SK-N-SH (cell line): ENCODE measurements at regions not wholly inside any gene's neighbourhood (a gene's known extent, or its start where the extent isn't known, plus 50 kb on each side); places are given as distances from the start of the nearest gene placed in this dataset.

ENCODE experiments used
- CTCF ChIA-PET: fragments of 300-600, 350-600 bp; formaldehyde crosslinking; extraction: SDS; loops from one replicate; lab custom pipeline; 2021; lab: Yijun Ruan, JAX
- POLR2A ChIA-PET: fragments of 350-600 bp; sonication (Branson Sonifier 250); formaldehyde crosslinking; extraction: SDS; loops from one replicate; lab custom pipeline; 2020; ENCODE audit warnings: antibody characterized with exemption, inconsistent platforms; lab: Yijun Ruan, JAX
- DNase-seq: peaks from one replicate; pipeline ENCODE4 v3.0.0; 2012
- H2AFZ ChIP-seq: fragments of 200-600 bp; sonication (generic); 2 replicates; pipeline ENCODE4 v1.8.1; 2016; ENCODE audit warnings: antibody characterized with exemption, mild to moderate bottlenecking, low read depth
- H3F3A ChIP-seq: fragments of 200-600 bp; sonication (generic); replicated peaks from 2 replicates; pipeline ENCODE3; 2016; ENCODE audit warnings: antibody characterized with exemption, mild to moderate bottlenecking; ENCODE audit not compliant: insufficient read depth
- H3K27ac ChIP-seq, 2 experiments: fragments of 200-500 bp in 1 of 2; fragments of 200-600 bp in 1 of 2; sonication (Bioruptor generic) in 1 of 2; sonication (generic), shearing (Covaris generic) in 1 of 2; 2 replicates each; pipeline versions ENCODE4 v1.5.1 to v1.6.1; 2014 to 2016; ENCODE audit warnings: low read depth in 2 of 2, inconsistent platforms in 1 of 2, low read length in 1 of 2, mild to moderate bottlenecking in 1 of 2, mixed read lengths in 1 of 2
- H3K27me3 ChIP-seq: fragments of 200-600 bp; sonication (generic), shearing (Covaris generic); 2 replicates; pipeline ENCODE4 v1.6.1; 2016; ENCODE audit warnings: mixed run types; ENCODE audit not compliant: insufficient read depth
- H3K36me3 ChIP-seq, 2 experiments: fragments of 200-500 bp in 1 of 2; fragments of 200-600 bp in 1 of 2; sonication (Bioruptor generic) in 1 of 2; sonication (generic) in 1 of 2; replicated peaks in 1 of 2; 2 replicates each; pipeline versions ENCODE3 to v1.5.1; 2014 to 2016; ENCODE audit warnings: low read length in 1 of 2, mild to moderate bottlenecking in 1 of 2; ENCODE audit not compliant: insufficient read depth in 2 of 2, control insufficient read depth in 1 of 2
- H3K4me1 ChIP-seq, 2 experiments: fragments of 200-500 bp in 1 of 2; fragments of 200-600 bp in 1 of 2; sonication (Bioruptor generic) in 1 of 2; sonication (generic), shearing (Covaris generic) in 1 of 2; 2 replicates each; pipeline versions ENCODE4 v1.5.1 to v1.6.1; 2014 to 2016; ENCODE audit warnings: low read depth in 1 of 2, low read length in 1 of 2, mixed run types in 1 of 2; ENCODE audit not compliant: insufficient read depth in 2 of 2, control insufficient read depth in 1 of 2
- H3K4me2 ChIP-seq: fragments of 200-600 bp; sonication (generic), shearing (Covaris generic); 2 replicates; pipeline ENCODE4 v1.6.1; 2017; ENCODE audit warnings: mixed run types
- H3K4me3 ChIP-seq, 2 experiments: fragments of 200-500 bp in 1 of 2; fragments of 200-600 bp in 1 of 2; sonication (Bioruptor generic) in 1 of 2; sonication (generic), shearing (Covaris generic) in 1 of 2; 2 replicates each; pipeline versions ENCODE4 v1.5.1 to v1.8.1; 2014 to 2016; ENCODE audit warnings: low read depth in 2 of 2, inconsistent platforms in 1 of 2, low read length in 1 of 2, mild to moderate bottlenecking in 1 of 2, mixed read lengths in 1 of 2, moderate library complexity in 1 of 2
- H3K79me2 ChIP-seq: fragments of 200-600 bp; sonication (generic); 2 replicates; pipeline ENCODE4 v1.8.1; 2017; ENCODE audit warnings: mild to moderate bottlenecking; ENCODE audit not compliant: insufficient read depth
- H3K9ac ChIP-seq: fragments of 200-600 bp; sonication (generic); 2 replicates; pipeline ENCODE4 v1.6.1; 2017; ENCODE audit warnings: mixed run types
- H3K9me2 ChIP-seq: fragments of 200-600 bp; sonication (generic); 2 replicates; pipeline ENCODE4 v1.6.1; 2017; ENCODE audit warnings: mixed run types
- H3K9me3 ChIP-seq: fragments of 200-600 bp; sonication (generic); 2 replicates; pipeline ENCODE4 v1.6.1; 2017; ENCODE audit warnings: mixed run types, mild to moderate bottlenecking, moderate library complexity
- H4K20me1 ChIP-seq: fragments of 200-600 bp; sonication (generic); 2 replicates; pipeline ENCODE4 v1.6.1; 2017; ENCODE audit warnings: mild to moderate bottlenecking, mixed run types; ENCODE audit not compliant: insufficient read depth
- EP300 ChIP-seq, 2 experiments: IDR thresholded peaks; 2 replicates each; pipeline versions ENCODE4 v1.4.0 to v1.6.1; 2012; ENCODE audit warnings: borderline replicate concordance in 1 of 2, low read depth in 1 of 2, low read length in 1 of 2
- EZH2phosphoT487 ChIP-seq: fragments of 200-600 bp; sonication (generic); IDR thresholded peaks from 2 replicates; pipeline ENCODE4 v1.6.1; 2017; ENCODE audit warnings: low read depth, mixed run types, mild to moderate bottlenecking, antibody characterized with exemption, moderate library complexity, borderline replicate concordance
- FOXJ3 ChIP-seq: sonication (generic); formaldehyde crosslinking; IDR thresholded peaks from 2 replicates; pipeline ENCODE4 v1.5.1; 2020; ENCODE audit warnings: mild to moderate bottlenecking, missing genetic modification reagents
- FOXM1 ChIP-seq: IDR thresholded peaks from 2 replicates; pipeline ENCODE4 v1.4.0; 2012; ENCODE audit warnings: low read depth, mild to moderate bottlenecking
- GABPA ChIP-seq: IDR thresholded peaks from 2 replicates; pipeline ENCODE4 v1.4.0; 2012; ENCODE audit warnings: low read depth, mild to moderate bottlenecking
- GATA2 ChIP-seq: sonication (generic); formaldehyde crosslinking; IDR thresholded peaks from 2 replicates; pipeline ENCODE4 v1.5.0; 2020; ENCODE audit warnings: mild to moderate bottlenecking, missing genetic modification reagents
- IRF3 ChIP-seq: fragments of 150-350 bp; IDR thresholded peaks from 2 replicates; pipeline ENCODE4 v1.6.1; 2016; ENCODE audit warnings: mild to moderate bottlenecking, low read depth, low read length
- MAX ChIP-seq: IDR thresholded peaks from 2 replicates; pipeline ENCODE4 v1.4.0; 2012; ENCODE audit warnings: low read depth
- NFIC ChIP-seq: IDR thresholded peaks from 2 replicates; pipeline ENCODE4 v1.4.0; 2012; ENCODE audit warnings: borderline replicate concordance
- NRF1 ChIP-seq: IDR thresholded peaks from 2 replicates; pipeline ENCODE4 v1.6.1; 2012; ENCODE audit warnings: low read depth, mild to moderate bottlenecking, low read length
- POLR2AphosphoS5 ChIP-seq: IDR thresholded peaks from 2 replicates; pipeline ENCODE4 v1.6.1; 2012; ENCODE audit warnings: low read depth, low read length
- RAD21 ChIP-seq: IDR thresholded peaks from 2 replicates; pipeline ENCODE4 v1.6.1; 2012; ENCODE audit warnings: mild to moderate bottlenecking, low read length
- RCOR1 ChIP-seq: fragments of 150-350 bp; IDR thresholded peaks from 2 replicates; pipeline ENCODE4 v1.6.1; 2017; ENCODE audit warnings: antibody characterized with exemption, low read length
- REST ChIP-seq: IDR thresholded peaks from 2 replicates; pipeline ENCODE4 v1.6.1; 2012; ENCODE audit warnings: mild to moderate bottlenecking, low read depth, low read length, moderate library complexity
- SIN3A ChIP-seq: IDR thresholded peaks from 2 replicates; pipeline ENCODE4 v1.6.1; 2012; ENCODE audit warnings: low read depth, mild to moderate bottlenecking, low read length, moderate library complexity, borderline replicate concordance
- SMC3 ChIP-seq: IDR thresholded peaks from 2 replicates; pipeline ENCODE4 v1.6.1; 2012; ENCODE audit warnings: low read depth, low read length, improper control_type of control experiment
- TCF12 ChIP-seq: IDR thresholded peaks from 2 replicates; pipeline ENCODE4 v1.4.0; 2012
- TEAD4 ChIP-seq: IDR thresholded peaks from 2 replicates; pipeline ENCODE4 v1.4.0; 2012; ENCODE audit warnings: mild to moderate bottlenecking, borderline replicate concordance; ENCODE audit not compliant: insufficient read depth
- USF1 ChIP-seq: IDR thresholded peaks from 2 replicates; pipeline ENCODE4 v1.4.0; 2012; ENCODE audit warnings: low read depth, borderline replicate concordance
- ZBTB33 ChIP-seq: IDR thresholded peaks from 2 replicates; pipeline ENCODE4 v1.4.0; 2012; ENCODE audit warnings: low read depth, borderline replicate concordance
- WGBS: methylation state at CpG from one replicate; pipeline ENCODE4 v1.1.6; 2017; ENCODE audit warnings: low lambda C conversion rate; 5-methylcytosine and 5-hydroxymethylcytosine counted together

GRCh38 chr11:134617360-134617759 lies 205.3 kb upstream of the B3GAT1 start:
- no peaks in the 10 kb centered on the region for H3K9me2 ChIP-seq
- H3K4me3 ChIP-seq = no peak overlapping the region
- H3K4me2 ChIP-seq = no peak overlapping the region
- POLR2A ChIA-PET = no interaction called here
- CTCF ChIA-PET = interaction anchor here (1.3 kb wide), 1 partner anchor 39 kb away, joined by 3 read pairs; no protein-coding TSS in a partner anchor
- H3K79me2 ChIP-seq = no peaks in the 10 kb centered on the region
- no peaks in the 10 kb centered on the region for H4K20me1 ChIP-seq
- no peak for DNase-seq
- no peak overlapping the region for H2AFZ ChIP-seq
- no peaks in the 10 kb centered on the region for H3K9me3 ChIP-seq
- WGBS = 23% methylated on average over 8 of the region's 9 CpGs
- H3F3A ChIP-seq = no peaks in the 10 kb centered on the region
- TF ChIP-seq SMC3 (no peak), GATA2 (CRISPR knock-in tag) (no peak), TCF12 (no peak), REST (no peak), FOXJ3 (CRISPR knock-in tag) (no peak), NFIC (no peak), SIN3A (no peak), MAX (no peak), RAD21 (no peak), TEAD4 (no peak)
- no peaks in the 10 kb centered on the region for H3K27me3 ChIP-seq
- no peak overlapping the region for H3K27ac ChIP-seq
- no peak overlapping the region for H3K9ac ChIP-seq
- H3K4me1 ChIP-seq = no peaks in the 10 kb centered on the region
- no peaks in the 10 kb centered on the region for H3K36me3 ChIP-seq

- Histone ChIP-seq H3K27ac (no peak overlapping the region), H3K79me2 (no peaks in the 10 kb centered on the region), H3K9me3 (no peaks in the 10 kb centered on the region), H3K4me3 (no peak overlapping the region), H3K4me2 (no peak overlapping the region), H3K4me1 (no peaks in the 10 kb centered on the region), H3K36me3 (no peaks in the 10 kb centered on the region), H2AFZ (no peak overlapping the region), H3K9ac (no peak overlapping the region), H3F3A (no peaks in the 10 kb centered on the region), H3K27me3 (no peaks in the 10 kb centered on the region), H4K20me1 (no peaks in the 10 kb centered on the region), H3K9me2 (no peaks in the 10 kb centered on the region)
- ChIA-PET POLR2A (no interaction called here), CTCF (interaction anchor here (1.2 kb wide), 1 partner anchor 253 kb away, joined by 3 read pairs; no protein-coding TSS in a partner anchor)
- DNase-seq = no peak
- 14% methylated on average over 8 of the region's 8 CpGs for WGBS
- no peak for TF ChIP-seq SMC3
- TF ChIP-seq EP300 (IDR thresholded peaks at IDR 0.05; ENCODE audit: borderline replicate concordance in 1 of 2, low read depth in 1 of 2, low read length in 1 of 2) = no peak
- no peak for TF ChIP-seq SIN3A
- TF ChIP-seq FOXM1 = no peak
- TF ChIP-seq GABPA = no peak
- TF ChIP-seq MAX = no peak
- no peak for TF ChIP-seq RCOR1
- TF ChIP-seq IRF3 = no peak
- no peak for TF ChIP-seq ZBTB33
- no peak for TF ChIP-seq NFIC
- TF ChIP-seq FOXJ3 (CRISPR knock-in tag) = no peak
- no peak for TF ChIP-seq POLR2AphosphoS5
- TF ChIP-seq EZH2phosphoT487 = no peak
- no peak for TF ChIP-seq NRF1
- no peak for TF ChIP-seq USF1
Measured at GRCh38 chr11:134616038-134616437, 204.0 kb upstream of the B3GAT1 start.
